ENCODE measurements at regions not wholly inside any gene's neighbourhood (a gene's known extent, or its start where the extent isn't known, plus 50 kb on each side); places are given as distances from the start of the nearest gene placed in this dataset. TPM values are rescaled to one million over a fixed set of nuclear protein-coding genes. Genes with fewer than 3 reads are reported as not detected.
A peak's percentile ranks its signal among the peaks of the same experiment; 100 is the strongest.

DNA sequence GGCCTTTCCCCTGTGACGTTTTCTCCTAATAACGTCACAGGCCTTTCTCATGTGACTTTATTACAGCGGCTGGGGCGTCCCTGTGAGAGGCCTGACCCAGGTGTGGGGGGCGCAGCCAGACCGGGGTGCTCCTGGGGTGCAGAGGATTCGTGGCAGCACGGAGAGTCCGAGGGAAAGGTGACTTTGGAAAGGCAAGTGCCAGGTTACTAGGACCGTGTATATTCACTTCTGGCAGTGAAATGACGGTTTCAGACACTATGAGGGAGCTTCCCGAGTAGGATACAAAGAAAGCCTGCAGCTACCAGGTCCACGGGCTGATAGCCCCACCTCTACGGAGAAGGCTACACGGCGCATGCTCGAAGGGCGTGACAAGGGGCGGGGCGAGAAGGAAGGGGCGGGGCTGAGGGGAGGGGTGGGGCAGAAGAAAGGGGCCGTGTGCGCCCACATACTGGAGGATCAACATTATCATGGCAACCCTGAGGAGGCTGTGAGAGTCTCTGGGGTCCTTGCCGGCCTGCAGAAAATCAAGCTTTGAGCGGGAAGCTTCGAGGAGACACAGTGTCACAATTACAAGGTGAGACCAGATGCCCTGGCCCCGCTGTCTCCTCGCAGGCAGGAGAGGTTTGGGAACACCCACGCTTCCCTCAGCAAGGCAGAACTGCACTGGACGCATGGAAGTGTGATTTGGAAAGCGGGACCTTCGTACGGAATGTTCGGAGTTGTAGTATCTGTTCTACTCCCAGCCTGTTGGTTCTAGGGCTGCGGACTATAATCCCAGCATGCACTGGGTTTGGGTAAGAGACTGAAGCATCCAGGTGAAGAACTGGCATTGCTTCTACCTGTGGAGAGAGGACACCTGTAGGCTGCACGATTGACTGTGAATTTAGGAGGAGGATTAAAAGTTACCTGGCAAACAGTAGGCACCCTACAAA is 54.4 kb upstream of the ZNF337 start:
- no peaks in the 10 kb centered on the region for H3K36me3 ChIP-seq (ENCODE audit: control insufficient read depth in 2 of 3, insufficient read depth in 3 of 3, low read length in 3 of 3)
- TF ChIP-seq, protein P1, sequence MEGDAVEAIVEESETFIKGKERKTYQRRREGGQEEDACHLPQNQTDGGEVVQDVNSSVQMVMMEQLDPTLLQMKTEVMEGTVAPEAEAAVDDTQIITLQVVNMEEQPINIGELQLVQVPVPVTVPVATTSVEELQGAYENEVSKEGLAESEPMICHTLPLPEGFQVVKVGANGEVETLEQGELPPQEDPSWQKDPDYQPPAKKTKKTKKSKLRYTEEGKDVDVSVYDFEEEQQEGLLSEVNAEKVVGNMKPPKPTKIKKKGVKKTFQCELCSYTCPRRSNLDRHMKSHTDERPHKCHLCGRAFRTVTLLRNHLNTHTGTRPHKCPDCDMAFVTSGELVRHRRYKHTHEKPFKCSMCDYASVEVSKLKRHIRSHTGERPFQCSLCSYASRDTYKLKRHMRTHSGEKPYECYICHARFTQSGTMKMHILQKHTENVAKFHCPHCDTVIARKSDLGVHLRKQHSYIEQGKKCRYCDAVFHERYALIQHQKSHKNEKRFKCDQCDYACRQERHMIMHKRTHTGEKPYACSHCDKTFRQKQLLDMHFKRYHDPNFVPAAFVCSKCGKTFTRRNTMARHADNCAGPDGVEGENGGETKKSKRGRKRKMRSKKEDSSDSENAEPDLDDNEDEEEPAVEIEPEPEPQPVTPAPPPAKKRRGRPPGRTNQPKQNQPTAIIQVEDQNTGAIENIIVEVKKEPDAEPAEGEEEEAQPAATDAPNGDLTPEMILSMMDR (IDR thresholded peaks at IDR 0.05; ENCODE audit: borderline replicate concordance, extremely low read depth, insufficient read depth): no peak
- H3K27me3 ChIP-seq (ENCODE audit: control insufficient read depth, insufficient read depth, low read length): no peaks in the 10 kb centered on the region
- peak overlapping the region; percentile 63 to 78 (median 65) for H3K4me3 ChIP-seq (ENCODE audit: low read length in 3 of 3)
- H3K27ac ChIP-seq (ENCODE audit: low read depth in 2 of 2, low read length in 2 of 2): no peak overlapping the region
- H3K4me1 ChIP-seq (ENCODE audit: control insufficient read depth in 2 of 3, insufficient read depth in 2 of 3, low read depth in 1 of 3, low read length in 3 of 3): no peaks in the 10 kb centered on the region
- DNase-seq: peak; percentile 66 to 83 (median 78)
- no peaks in the 10 kb centered on the region for H3K9me3 ChIP-seq (ENCODE audit: control insufficient read depth in 2 of 3, insufficient read depth in 1 of 3, low read length in 3 of 3)
- peak overlapping the region in 2 of 3 donors; percentile 69 to 72 for H3K9ac ChIP-seq (ENCODE audit: low read length in 3 of 3)
- no peak for FAIRE-seq
- intact Hi-C loops (cut with DNase I): no loop called here

DNA sequence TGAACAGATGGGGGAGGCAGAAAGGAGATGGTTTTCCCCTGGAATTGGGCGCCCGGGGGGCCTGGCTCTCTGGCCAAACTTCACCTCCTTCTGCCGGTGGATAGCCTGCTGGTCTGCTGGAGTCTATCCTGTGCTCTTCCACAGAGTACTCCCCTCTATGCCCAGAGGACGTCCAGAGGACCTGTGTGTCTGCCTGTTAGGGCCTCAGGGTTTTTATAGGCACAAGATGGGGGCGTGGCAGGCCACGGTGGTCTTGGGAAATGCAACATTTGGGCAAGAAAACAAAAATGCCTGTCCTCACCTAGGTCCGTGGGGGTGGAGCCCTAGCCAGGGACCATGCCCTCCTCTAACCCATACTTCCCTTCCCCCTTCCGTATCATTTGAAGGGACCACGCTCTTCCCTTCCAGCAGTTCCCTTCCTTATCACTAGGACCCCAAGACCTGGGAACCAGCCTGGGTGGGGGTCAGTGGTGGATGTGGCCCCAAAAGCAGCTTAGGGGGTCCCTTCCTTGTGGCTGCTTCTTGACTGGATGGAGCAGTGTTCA is 53.6 kb upstream of the ZNF337 start:
- TF ChIP-seq, protein P1 (IDR thresholded peaks at IDR 0.05; ENCODE audit: borderline replicate concordance, extremely low read depth, insufficient read depth): no peak
- DNase-seq (no peak), FAIRE-seq (no peak)
- H3K4me3 ChIP-seq (ENCODE audit: low read length in 3 of 3): peak overlapping the region in 2 of 3 donors; percentile 65 to 78
- no peaks in the 10 kb centered on the region for H3K9me3 ChIP-seq (ENCODE audit: control insufficient read depth in 2 of 3, insufficient read depth in 1 of 3, low read length in 3 of 3)
- no peak overlapping the region for H3K9ac ChIP-seq (ENCODE audit: low read length in 3 of 3)
- no peaks in the 10 kb centered on the region for H3K27me3 ChIP-seq (ENCODE audit: control insufficient read depth, insufficient read depth, low read length)
- H3K36me3 ChIP-seq (ENCODE audit: control insufficient read depth in 2 of 3, insufficient read depth in 3 of 3, low read length in 3 of 3): no peaks in the 10 kb centered on the region
- intact Hi-C loops (cut with DNase I): no loop called here
- H3K4me1 ChIP-seq (ENCODE audit: control insufficient read depth in 2 of 3, insufficient read depth in 2 of 3, low read depth in 1 of 3, low read length in 3 of 3): no peaks in the 10 kb centered on the region
- no peak overlapping the region for H3K27ac ChIP-seq (ENCODE audit: low read depth in 2 of 2, low read length in 2 of 2)

GRCh38 chr20:25749649-25750048 is 53.0 kb upstream of the ZNF337 start:
- DNase-seq (no peak), FAIRE-seq (no peak)
- Histone ChIP-seq H3K36me3 (ENCODE audit: control insufficient read depth in 2 of 3, insufficient read depth in 3 of 3, low read length in 3 of 3) (no peaks in the 10 kb centered on the region), H3K27me3 (ENCODE audit: control insufficient read depth, insufficient read depth, low read length) (no peaks in the 10 kb centered on the region), H3K9ac (ENCODE audit: low read length in 3 of 3) (no peak overlapping the region), H3K4me1 (ENCODE audit: control insufficient read depth in 2 of 3, insufficient read depth in 2 of 3, low read depth in 1 of 3, low read length in 3 of 3) (no peaks in the 10 kb centered on the region), H3K27ac (ENCODE audit: low read depth in 2 of 2, low read length in 2 of 2) (no peak overlapping the region), H3K9me3 (ENCODE audit: control insufficient read depth in 2 of 3, insufficient read depth in 1 of 3, low read length in 3 of 3) (no peaks in the 10 kb centered on the region), H3K4me3 (ENCODE audit: low read length in 3 of 3) (no peak overlapping the region)
- TF ChIP-seq, protein P1 (IDR thresholded peaks at IDR 0.05; ENCODE audit: borderline replicate concordance, extremely low read depth, insufficient read depth): no peak
- intact Hi-C loops (cut with DNase I): no loop called here

Small RNA genes lying in the stretch of these regions (microRNA-seq; reads per million reads assigned to microRNA genes)
- gene MIR663A: not detected
